ENCODE measurements at regions not wholly inside any gene's neighbourhood (a gene's known extent, or its start where the extent isn't known, plus 50 kb on each side); places are given as distances from the start of the nearest gene placed in this dataset.

- Mint-ChIP-seq H3K9me3 (peaks cover 0 to 5% of the 10 kb centered on the region in 2 donors), H3K27ac (no peak overlapping the region), H3K36me3 (no peaks in the 10 kb centered on the region)
- DNase-seq (ENCODE audit: low spot score in 2 of 2) (no peak), ATAC-seq (no peak)
Measured at GRCh38 chr19:31510635-31511034, 161.4 kb upstream of the TSHZ3 start.

- Mint-ChIP-seq H3K9me3 (peaks cover 0 to 5% of the 10 kb centered on the region in 2 donors), H3K27ac (no peak overlapping the region), H3K36me3 (no peaks in the 10 kb centered on the region)
- DNase-seq (ENCODE audit: low spot score in 2 of 2) (no peak), ATAC-seq (no peak)
Measured at GRCh38 chr19:31511098-31511497, 161.9 kb upstream of the TSHZ3 start.

GRCh38 chr19:31511696-31512095, 162.5 kb upstream of the TSHZ3 start:
- Mint-ChIP-seq H3K27ac (no peak overlapping the region), H3K9me3 (peaks cover 0 to 5% of the 10 kb centered on the region in 2 donors), H3K36me3 (no peaks in the 10 kb centered on the region)
- ATAC-seq, result no peak
- no peak for DNase-seq (ENCODE audit: low spot score in 2 of 2)

GRCh38 chr19:31512181-31512970, 163.1 kb upstream of the TSHZ3 start:
- DNase-seq (ENCODE audit: low spot score in 2 of 2) (no peak), ATAC-seq (no peak)
- Mint-ChIP-seq H3K9me3 (peaks cover 0 to 5% of the 10 kb centered on the region in 2 donors), H3K36me3 (no peaks in the 10 kb centered on the region), H3K27ac (no peak overlapping the region)

- DNase-seq (ENCODE audit: low spot score in 2 of 2), result no peak
- peaks cover 0 to 9% of the 10 kb centered on the region in 2 donors for H3K9me3 Mint-ChIP-seq
- ATAC-seq, result no peak
- H3K36me3 Mint-ChIP-seq, result no peaks in the 10 kb centered on the region
- no peak overlapping the region for H3K27ac Mint-ChIP-seq
Measured at GRCh38 chr19:31513841-31514240, 164.6 kb upstream of the TSHZ3 start.

GRCh38 chr19:31515931-31516330, 166.7 kb upstream of the TSHZ3 start:
- Mint-ChIP-seq H3K9me3 (peaks cover 0 to 13% of the 10 kb centered on the region in 2 donors), H3K36me3 (no peaks in the 10 kb centered on the region), H3K27ac (no peak overlapping the region)
- DNase-seq (ENCODE audit: low spot score in 2 of 2), result no peak
- ATAC-seq, result no peak

- DNase-seq (ENCODE audit: low spot score in 2 of 2), result no peak
- H3K9me3 Mint-ChIP-seq, result peaks cover 0 to 13% of the 10 kb centered on the region in 2 donors
- H3K27ac Mint-ChIP-seq, result no peak overlapping the region
- no peak for ATAC-seq
- H3K36me3 Mint-ChIP-seq, result no peaks in the 10 kb centered on the region
Measured at GRCh38 chr19:31516756-31517155, 167.5 kb upstream of the TSHZ3 start.

- Mint-ChIP-seq H3K27ac (no peak overlapping the region), H3K9me3 (peaks cover 0 to 13% of the 10 kb centered on the region in 2 donors), H3K36me3 (no peaks in the 10 kb centered on the region)
- DNase-seq (ENCODE audit: low spot score in 2 of 2), result no peak
- ATAC-seq, result no peak
Measured at GRCh38 chr19:31517224-31518180, 168.3 kb upstream of the TSHZ3 start.

GRCh38 chr19:31518216-31519020, 169.2 kb upstream of the TSHZ3 start:
- H3K36me3 Mint-ChIP-seq, result no peaks in the 10 kb centered on the region
- no peak for ATAC-seq
- DNase-seq (ENCODE audit: low spot score in 2 of 2), result no peak

GRCh38 chr19:31519256-31519655, 170.0 kb upstream of the TSHZ3 start:
- peaks cover 0 to 13% of the 10 kb centered on the region in 2 donors for H3K9me3 Mint-ChIP-seq
- ATAC-seq, result no peak
- H3K27ac Mint-ChIP-seq, result no peak overlapping the region
- H3K36me3 Mint-ChIP-seq, result no peaks in the 10 kb centered on the region
- DNase-seq (ENCODE audit: low spot score in 2 of 2), result no peak

More at GRCh38 chr19:31518216-31519020, 169.2 kb upstream of the TSHZ3 start:
- no peak overlapping the region for H3K27ac Mint-ChIP-seq
- peaks cover 0 to 13% of the 10 kb centered on the region in 2 donors for H3K9me3 Mint-ChIP-seq

GRCh38 chr19:31519908-31520307, 170.7 kb upstream of the TSHZ3 start:
- ATAC-seq (no peak), DNase-seq (ENCODE audit: low spot score in 2 of 2) (no peak)
- Mint-ChIP-seq H3K9me3 (peaks cover 0 to 13% of the 10 kb centered on the region in 2 donors), H3K27ac (no peak overlapping the region), H3K36me3 (no peaks in the 10 kb centered on the region)

- no peaks in the 10 kb centered on the region for H3K36me3 Mint-ChIP-seq
- peaks cover 2 to 13% of the 10 kb centered on the region in 2 donors for H3K9me3 Mint-ChIP-seq
- no peak overlapping the region for H3K27ac Mint-ChIP-seq
- ATAC-seq (no peak), DNase-seq (ENCODE audit: low spot score in 2 of 2) (no peak)
Measured at GRCh38 chr19:31520633-31521032, 171.4 kb upstream of the TSHZ3 start.

GRCh38 chr19:31525610-31526147, 176.4 kb upstream of the TSHZ3 start:
- Mint-ChIP-seq H3K9me3 (peaks cover 8 to 15% of the 10 kb centered on the region in 2 donors), H3K27ac (no peak overlapping the region), H3K36me3 (peaks cover 0 to 6% of the 10 kb centered on the region in 2 donors)
- ATAC-seq (no peak), DNase-seq (ENCODE audit: low spot score in 2 of 2) (no peak)

- H3K27ac Mint-ChIP-seq, result no peak overlapping the region
- peaks cover 8 to 15% of the 10 kb centered on the region in 2 donors for H3K9me3 Mint-ChIP-seq
- ATAC-seq, result no peak
- DNase-seq (ENCODE audit: low spot score in 2 of 2), result no peak
- H3K36me3 Mint-ChIP-seq, result peaks cover 0 to 11% of the 10 kb centered on the region in 2 donors
Measured at GRCh38 chr19:31527443-31527842, 178.2 kb upstream of the TSHZ3 start.

- Mint-ChIP-seq H3K36me3 (peaks cover 0 to 11% of the 10 kb centered on the region in 2 donors), H3K27ac (no peak overlapping the region), H3K9me3 (peaks cover 8 to 15% of the 10 kb centered on the region in 2 donors)
- no peak for ATAC-seq
- no peak for DNase-seq (ENCODE audit: low spot score in 2 of 2)
Measured at GRCh38 chr19:31528261-31528660, 179.0 kb upstream of the TSHZ3 start.

GRCh38 chr19:31529121-31529520, 179.9 kb upstream of the TSHZ3 start:
- peaks cover 0 to 11% of the 10 kb centered on the region in 2 donors for H3K36me3 Mint-ChIP-seq
- ATAC-seq (no peak), DNase-seq (ENCODE audit: low spot score in 2 of 2) (no peak)
- H3K27ac Mint-ChIP-seq, result no peak overlapping the region
- peaks cover 8 to 15% of the 10 kb centered on the region in 2 donors for H3K9me3 Mint-ChIP-seq
